Upper lobe of left lung (tissue), 6 donors: ENCODE measurements at regions not wholly inside any gene's neighbourhood (a gene's known extent, or its start where the extent isn't known, plus 50 kb on each side); places are given as distances from the start of the nearest gene placed in this dataset.
"Not testable (repeated sequence)": the region's sequence is repeated elsewhere in the genome, so short reads cannot be mapped to it uniquely, and the experiment has no call there.

Experiments
- ATAC-seq, 2 donors: fragments of 200-7000 bp; cut with Tn5 transposase; one replicate each; pipeline ENCODE4 v1.9.1; 2022; ENCODE audit warnings: mild to moderate bottlenecking in 2 of 2, moderate library complexity in 2 of 2; ENCODE audit not compliant: low FRiP score in 2 of 2
- DNase-seq, 2 donors: peaks; one replicate each; pipeline ENCODE4 v3.0.0-alpha.2; 2019 to 2020
- H3K27ac ChIP-seq, 4 donors: fragments of 200-600 bp; sonication (generic); one replicate each; pipeline ENCODE4 v1.5.1; 2016 to 2019
- H3K27me3 ChIP-seq, 4 donors: fragments of 200-600 bp; sonication (generic); one replicate each; pipeline ENCODE4 v1.5.1; 2017 to 2019
- H3K36me3 ChIP-seq, 4 donors: fragments of 200-600 bp; sonication (generic); one replicate each; pipeline ENCODE4 v1.5.1; 2016 to 2019
- H3K4me1 ChIP-seq, 4 donors: fragments of 200-600 bp; sonication (generic); one replicate each; pipeline ENCODE4 v1.5.1; 2018 to 2019
- H3K4me3 ChIP-seq, 4 donors: fragments of 200-600 bp; sonication (generic); one replicate each; pipeline ENCODE4 v1.5.1; 2017 to 2019; ENCODE audit warnings: mild to moderate bottlenecking in 2 of 4, moderate library complexity in 1 of 4
- H3K9me3 ChIP-seq, 4 donors: fragments of 200-600 bp; sonication (generic); one replicate each; pipeline ENCODE4 v1.5.1; 2018 to 2019
- EP300 ChIP-seq, 4 donors: sonication (generic); formaldehyde crosslinking; IDR thresholded peaks; one replicate each; pipeline ENCODE4 v1.5.1; 2017; ENCODE audit warnings: antibody characterized with exemption in 4 of 4, control low read depth in 2 of 4
- POLR2A ChIP-seq, 4 donors: fragments of 450-650 bp; IDR thresholded peaks; one replicate each; pipeline ENCODE4 v1.5.1; 2016 to 2017; ENCODE audit warnings: antibody characterized with exemption in 4 of 4, mild to moderate bottlenecking in 2 of 4
- POLR2AphosphoS5 ChIP-seq, 2 donors: sonication (generic); formaldehyde crosslinking; IDR thresholded peaks; one replicate each; pipeline ENCODE4 v1.5.1; 2017; ENCODE audit warnings: antibody characterized with exemption in 2 of 2
- whole genome bisulfite sequencing, 2 donors: methylation state at CpG; one replicate each; pipeline ENCODE4 v1.1.5; 2017 to 2018; 5-methylcytosine and 5-hydroxymethylcytosine counted together
- TF ChIP-seq, protein P1 (sequence below), 6 experiments: fragments of 450-650 bp in 4 of 6; fragments of 200-600 bp in 2 of 6; sonication (generic) in 2 of 6; IDR thresholded peaks; one replicate each; pipeline ENCODE4 v1.5.1; 2016 to 2019; ENCODE audit warnings: antibody characterized with exemption in 6 of 6
- donor health status: DM: no; HTN: no; CAD: no; lungs with moderate emphysema.
- donor health status: DM: no; HTN: yes; CAD: no; lungs with severe emphysema.

- H3K4me1 ChIP-seq = no peaks in the 10 kb centered on the region
- ATAC-seq (no peak), DNase-seq (no peak)
- H3K36me3 ChIP-seq = no peaks in the 10 kb centered on the region
- H3K4me3 ChIP-seq = no peak overlapping the region
- WGBS, 2 donors = 72 to 74% methylated on average over 5 of the region's 5 CpGs
- no peak for TF ChIP-seq POLR2A (IDR thresholded peaks at IDR 0.05)
- no peak for TF ChIP-seq POLR2AphosphoS5 (IDR thresholded peaks at IDR 0.05)
- TF ChIP-seq, protein P1, sequence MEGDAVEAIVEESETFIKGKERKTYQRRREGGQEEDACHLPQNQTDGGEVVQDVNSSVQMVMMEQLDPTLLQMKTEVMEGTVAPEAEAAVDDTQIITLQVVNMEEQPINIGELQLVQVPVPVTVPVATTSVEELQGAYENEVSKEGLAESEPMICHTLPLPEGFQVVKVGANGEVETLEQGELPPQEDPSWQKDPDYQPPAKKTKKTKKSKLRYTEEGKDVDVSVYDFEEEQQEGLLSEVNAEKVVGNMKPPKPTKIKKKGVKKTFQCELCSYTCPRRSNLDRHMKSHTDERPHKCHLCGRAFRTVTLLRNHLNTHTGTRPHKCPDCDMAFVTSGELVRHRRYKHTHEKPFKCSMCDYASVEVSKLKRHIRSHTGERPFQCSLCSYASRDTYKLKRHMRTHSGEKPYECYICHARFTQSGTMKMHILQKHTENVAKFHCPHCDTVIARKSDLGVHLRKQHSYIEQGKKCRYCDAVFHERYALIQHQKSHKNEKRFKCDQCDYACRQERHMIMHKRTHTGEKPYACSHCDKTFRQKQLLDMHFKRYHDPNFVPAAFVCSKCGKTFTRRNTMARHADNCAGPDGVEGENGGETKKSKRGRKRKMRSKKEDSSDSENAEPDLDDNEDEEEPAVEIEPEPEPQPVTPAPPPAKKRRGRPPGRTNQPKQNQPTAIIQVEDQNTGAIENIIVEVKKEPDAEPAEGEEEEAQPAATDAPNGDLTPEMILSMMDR (IDR thresholded peaks at IDR 0.05) = no peak
- no peak for TF ChIP-seq EP300 (IDR thresholded peaks at IDR 0.05)
- no peaks in the 10 kb centered on the region for H3K27me3 ChIP-seq
- no peaks in the 10 kb centered on the region for H3K9me3 ChIP-seq
- no peak overlapping the region for H3K27ac ChIP-seq
Measured at GRCh38 chr1:178664278-178664677, 60.8 kb upstream of the RALGPS2 start.

GRCh38 chr1:178665579-178665978 lies 59.5 kb upstream of the RALGPS2 start:
- no peak overlapping the region for H3K27ac ChIP-seq
- no peak for ATAC-seq
- no peaks in the 10 kb centered on the region for H3K9me3 ChIP-seq
- H3K4me3 ChIP-seq = no peak overlapping the region
- no peak for DNase-seq
- no peaks in the 10 kb centered on the region for H3K36me3 ChIP-seq
- no peaks in the 10 kb centered on the region for H3K4me1 ChIP-seq
- H3K27me3 ChIP-seq = no peaks in the 10 kb centered on the region
- TF ChIP-seq POLR2AphosphoS5 (IDR thresholded peaks at IDR 0.05) = no peak
- TF ChIP-seq, protein P1 (IDR thresholded peaks at IDR 0.05) = no peak
- TF ChIP-seq EP300 (IDR thresholded peaks at IDR 0.05) = no peak
- TF ChIP-seq POLR2A (IDR thresholded peaks at IDR 0.05) = no peak
- 79 to 87% methylated on average over 1 of the region's 1 CpG for WGBS, 2 donors

- H3K36me3 ChIP-seq, H3K4me1 ChIP-seq, DNase-seq, H3K9me3 ChIP-seq, H3K4me3 ChIP-seq, H3K27ac ChIP-seq, H3K27me3 ChIP-seq, ATAC-seq: not testable (repeated sequence)
- WGBS, 2 donors = 85 to 88% methylated on average over 9 of the region's 9 CpGs
Measured at GRCh38 chr1:178666891-178667290, 58.2 kb upstream of the RALGPS2 start.

GRCh38 chr1:178672434-178672833 lies 52.6 kb upstream of the RALGPS2 start:
- peaks cover 0 to 5% (median 0%) of the 10 kb centered on the region in 4 donors for H3K9me3 ChIP-seq
- TF ChIP-seq EP300 (IDR thresholded peaks at IDR 0.05) (no peak), POLR2A (IDR thresholded peaks at IDR 0.05) (no peak), POLR2AphosphoS5 (IDR thresholded peaks at IDR 0.05) (no peak)
- TF ChIP-seq, protein P1 (IDR thresholded peaks at IDR 0.05) = no peak

DNA sequence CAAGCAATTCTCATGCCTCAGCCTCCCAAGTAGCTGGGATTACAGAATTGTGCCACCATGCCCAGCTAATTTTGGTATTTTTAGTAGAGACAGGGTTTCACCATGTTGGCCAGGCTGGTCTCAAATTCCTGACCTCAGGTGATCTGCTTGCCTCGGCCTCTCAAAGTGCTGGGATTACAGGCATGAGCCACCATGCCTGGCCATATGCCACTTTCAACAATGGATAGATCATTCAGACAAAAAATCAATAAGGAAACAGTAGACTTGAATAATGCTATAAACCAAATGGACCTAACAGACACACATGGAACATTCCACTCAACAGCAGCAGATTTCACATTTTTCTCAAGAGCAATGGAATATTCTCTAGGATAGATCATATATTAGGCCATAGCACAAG lies 50.5 kb upstream of the RALGPS2 start:
- DNase-seq, H3K27ac ChIP-seq, H3K36me3 ChIP-seq, ATAC-seq, H3K4me3 ChIP-seq, H3K9me3 ChIP-seq, H3K4me1 ChIP-seq, H3K27me3 ChIP-seq: not testable (repeated sequence)
- WGBS, 2 donors = 88 to 100% methylated on average over 1 of the region's 1 CpG

More at GRCh38 chr1:178672434-178672833, 52.6 kb upstream of the RALGPS2 start:
- DNase-seq (no peak), ATAC-seq (no peak)
- H3K36me3 ChIP-seq = no peaks in the 10 kb centered on the region
- no peaks in the 10 kb centered on the region for H3K27me3 ChIP-seq
- H3K27ac ChIP-seq = no peak overlapping the region
- H3K4me1 ChIP-seq = no peaks in the 10 kb centered on the region
- H3K4me3 ChIP-seq = no peak overlapping the region
